OCI-LY1 (cell line): ENCODE measurements at regions not wholly inside any gene's neighbourhood (a gene's known extent, or its start where the extent isn't known, plus 50 kb on each side); places are given as distances from the start of the nearest gene placed in this dataset.

Experiments
- EZH2 ChIP-seq: fragments of 200-600 bp; sonication (generic), shearing (Covaris generic); IDR thresholded peaks from 2 replicates; pipeline ENCODE4 v1.8.0; 2017; ENCODE audit warnings: borderline replicate concordance, mixed run types, mild to moderate bottlenecking, antibody characterized with exemption, low read length, moderate library complexity, mixed read lengths
- TF ChIP-seq, protein P1 (sequence below): fragments of 200-600 bp; sonication (generic), shearing (Covaris generic); IDR thresholded peaks from 2 replicates; pipeline ENCODE4 v1.5.1; 2017; ENCODE audit warnings: mild to moderate bottlenecking, antibody characterized with exemption, low read length, moderate library complexity, mixed read lengths

DNA sequence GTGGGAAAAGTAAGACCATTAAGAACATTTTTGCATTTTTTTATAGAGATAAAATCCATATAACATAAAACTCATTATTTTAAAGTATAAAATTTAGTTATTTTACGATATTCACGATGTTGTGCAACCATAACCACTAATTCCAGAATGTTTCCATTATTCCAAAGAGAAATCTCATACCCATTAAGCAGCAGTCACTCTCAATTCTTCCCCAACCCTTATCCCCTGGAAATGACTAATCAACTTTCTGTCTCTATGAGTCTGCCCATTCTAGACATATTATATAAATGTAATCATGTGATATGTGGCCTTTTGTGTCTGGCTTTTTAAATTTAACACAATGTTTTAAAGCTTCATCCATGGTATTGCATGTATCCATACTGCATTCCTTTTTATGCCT lies 115.6 kb upstream of the ADAMTSL1 start:
- TF ChIP-seq, protein P1, sequence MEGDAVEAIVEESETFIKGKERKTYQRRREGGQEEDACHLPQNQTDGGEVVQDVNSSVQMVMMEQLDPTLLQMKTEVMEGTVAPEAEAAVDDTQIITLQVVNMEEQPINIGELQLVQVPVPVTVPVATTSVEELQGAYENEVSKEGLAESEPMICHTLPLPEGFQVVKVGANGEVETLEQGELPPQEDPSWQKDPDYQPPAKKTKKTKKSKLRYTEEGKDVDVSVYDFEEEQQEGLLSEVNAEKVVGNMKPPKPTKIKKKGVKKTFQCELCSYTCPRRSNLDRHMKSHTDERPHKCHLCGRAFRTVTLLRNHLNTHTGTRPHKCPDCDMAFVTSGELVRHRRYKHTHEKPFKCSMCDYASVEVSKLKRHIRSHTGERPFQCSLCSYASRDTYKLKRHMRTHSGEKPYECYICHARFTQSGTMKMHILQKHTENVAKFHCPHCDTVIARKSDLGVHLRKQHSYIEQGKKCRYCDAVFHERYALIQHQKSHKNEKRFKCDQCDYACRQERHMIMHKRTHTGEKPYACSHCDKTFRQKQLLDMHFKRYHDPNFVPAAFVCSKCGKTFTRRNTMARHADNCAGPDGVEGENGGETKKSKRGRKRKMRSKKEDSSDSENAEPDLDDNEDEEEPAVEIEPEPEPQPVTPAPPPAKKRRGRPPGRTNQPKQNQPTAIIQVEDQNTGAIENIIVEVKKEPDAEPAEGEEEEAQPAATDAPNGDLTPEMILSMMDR: no peak
- no peak for TF ChIP-seq EZH2
